Body of pancreas (tissue), 4 donors: ENCODE measurements at regions not wholly inside any gene's neighbourhood (a gene's known extent, or its start where the extent isn't known, plus 50 kb on each side); places are given as distances from the start of the nearest gene placed in this dataset.

Source experiments
- POLR2A ChIP-seq, 3 donors: fragments of 450-650 bp; IDR thresholded peaks; one replicate each; pipeline ENCODE4 v1.6.1; 2016; ENCODE audit warnings: antibody characterized with exemption in 3 of 3, mild to moderate bottlenecking in 2 of 3
- TF ChIP-seq, protein P1 (sequence below), 7 experiments: fragments of 450-650 bp in 4 of 7; fragments of 200-600 bp in 3 of 7; sonication (generic) in 3 of 7; IDR thresholded peaks; one replicate each; pipeline ENCODE4 v1.5.1; 2016 to 2019; ENCODE audit warnings: antibody characterized with exemption in 7 of 7

DNA sequence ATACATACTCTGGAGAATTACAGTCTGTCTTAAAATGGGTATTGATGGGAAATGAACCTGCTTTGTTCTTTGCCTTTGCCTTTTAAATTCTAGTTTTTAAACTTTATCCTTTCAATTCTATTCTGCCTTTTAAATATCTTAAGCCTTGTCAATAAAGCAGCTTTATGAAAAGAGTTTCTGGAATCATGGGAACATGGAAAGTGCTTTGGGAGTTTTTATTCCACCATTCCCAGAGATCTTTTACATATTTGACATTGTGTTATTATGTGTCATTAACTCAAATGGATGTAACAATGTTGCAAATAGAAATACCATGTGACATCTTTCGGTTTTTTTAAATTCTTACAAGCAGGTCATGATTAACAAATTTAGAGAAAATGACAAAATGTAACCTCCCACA lies 555.7 kb upstream of the ANO3 start:
- TF ChIP-seq, protein P1, sequence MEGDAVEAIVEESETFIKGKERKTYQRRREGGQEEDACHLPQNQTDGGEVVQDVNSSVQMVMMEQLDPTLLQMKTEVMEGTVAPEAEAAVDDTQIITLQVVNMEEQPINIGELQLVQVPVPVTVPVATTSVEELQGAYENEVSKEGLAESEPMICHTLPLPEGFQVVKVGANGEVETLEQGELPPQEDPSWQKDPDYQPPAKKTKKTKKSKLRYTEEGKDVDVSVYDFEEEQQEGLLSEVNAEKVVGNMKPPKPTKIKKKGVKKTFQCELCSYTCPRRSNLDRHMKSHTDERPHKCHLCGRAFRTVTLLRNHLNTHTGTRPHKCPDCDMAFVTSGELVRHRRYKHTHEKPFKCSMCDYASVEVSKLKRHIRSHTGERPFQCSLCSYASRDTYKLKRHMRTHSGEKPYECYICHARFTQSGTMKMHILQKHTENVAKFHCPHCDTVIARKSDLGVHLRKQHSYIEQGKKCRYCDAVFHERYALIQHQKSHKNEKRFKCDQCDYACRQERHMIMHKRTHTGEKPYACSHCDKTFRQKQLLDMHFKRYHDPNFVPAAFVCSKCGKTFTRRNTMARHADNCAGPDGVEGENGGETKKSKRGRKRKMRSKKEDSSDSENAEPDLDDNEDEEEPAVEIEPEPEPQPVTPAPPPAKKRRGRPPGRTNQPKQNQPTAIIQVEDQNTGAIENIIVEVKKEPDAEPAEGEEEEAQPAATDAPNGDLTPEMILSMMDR (IDR thresholded peaks at IDR 0.05) = no peak
- TF ChIP-seq POLR2A (IDR thresholded peaks at IDR 0.05) = no peak
